ENCODE measurements at regions not wholly inside any gene's neighbourhood (a gene's known extent, or its start where the extent isn't known, plus 50 kb on each side); places are given as distances from the start of the nearest gene placed in this dataset.

GRCh38 chr20:17848249-17849048, 120.1 kb downstream of the SNX5 start:
- no peak for DNase-seq (ENCODE audit: low read depth)
- no peak for TF ChIP-seq CTCF (conservative IDR thresholded peaks at IDR 0.05; ENCODE audit: low read depth, low read length)
- no peak overlapping the region for H3K4me3 ChIP-seq (ENCODE audit: low read depth, low read length)

- H3K4me3 ChIP-seq (ENCODE audit: low read depth, low read length), result no peak overlapping the region
- DNase-seq (ENCODE audit: low read depth), result no peak
- no peak for TF ChIP-seq CTCF (conservative IDR thresholded peaks at IDR 0.05; ENCODE audit: low read depth, low read length)
These were observed 122.7 kb downstream of the SNX5 start for GRCh38 chr20:17845701-17846475.

GRCh38 chr20:17844549-17845298, 123.9 kb downstream of the SNX5 start:
- no peak for DNase-seq (ENCODE audit: low read depth)
- no peak overlapping the region for H3K4me3 ChIP-seq (ENCODE audit: low read depth, low read length)
- no peak for TF ChIP-seq CTCF (conservative IDR thresholded peaks at IDR 0.05; ENCODE audit: low read depth, low read length)

- H3K4me3 ChIP-seq (ENCODE audit: low read depth, low read length), result no peak overlapping the region
- no peak for DNase-seq (ENCODE audit: low read depth)
- no peak for TF ChIP-seq CTCF (conservative IDR thresholded peaks at IDR 0.05; ENCODE audit: low read depth, low read length)
These were observed 124.5 kb downstream of the SNX5 start for GRCh38 chr20:17844133-17844429.

- peak; percentile 27 for DNase-seq (ENCODE audit: low read depth)
- no peak for TF ChIP-seq CTCF (conservative IDR thresholded peaks at IDR 0.05; ENCODE audit: low read depth, low read length)
- no peak overlapping the region for H3K4me3 ChIP-seq (ENCODE audit: low read depth, low read length)
These were observed 125.1 kb downstream of the SNX5 start for GRCh38 chr20:17843246-17844132.

- no peak for TF ChIP-seq CTCF (conservative IDR thresholded peaks at IDR 0.05; ENCODE audit: low read depth, low read length)
- no peak for DNase-seq (ENCODE audit: low read depth)
- H3K4me3 ChIP-seq (ENCODE audit: low read depth, low read length), result no peak overlapping the region
These were observed 126.8 kb downstream of the SNX5 start for GRCh38 chr20:17841751-17842215.

All from epithelial cell of proximal tubule (primary cell).